ENCODE measurements at regions not wholly inside any gene's neighbourhood (a gene's known extent, or its start where the extent isn't known, plus 50 kb on each side); places are given as distances from the start of the nearest gene placed in this dataset.
"Not testable (repeated sequence)": the region's sequence is repeated elsewhere in the genome, so short reads cannot be mapped to it uniquely, and the experiment has no call there.

- no peaks in the 10 kb centered on the region for H3K36me3 ChIP-seq (ENCODE audit: control insufficient read depth in 4 of 4, insufficient read depth in 4 of 4, low read length in 4 of 4)
- no peak overlapping the region for H3K4me3 ChIP-seq
- DNase-seq (peak in 2 of 3 donors; percentile 3 to 24), ATAC-seq (ENCODE audit: insufficient read depth, low FRiP score) (no peak)
- no peak overlapping the region for H3K27ac ChIP-seq (ENCODE audit: low read depth in 1 of 2, low read length in 1 of 2)
- H3K4me1 ChIP-seq (ENCODE audit: control insufficient read depth in 5 of 5, insufficient read depth in 5 of 5, low read length in 5 of 5) = no peaks in the 10 kb centered on the region
- no peak overlapping the region for H3K9ac ChIP-seq (ENCODE audit: insufficient read depth in 1 of 2, low read length in 2 of 2)
- H3K27me3 ChIP-seq (ENCODE audit: control insufficient read depth in 3 of 3, insufficient read depth in 3 of 3, low read length in 2 of 3) = no peaks in the 10 kb centered on the region
- H3K9me3 ChIP-seq (ENCODE audit: control insufficient read depth in 4 of 4, insufficient read depth in 3 of 4, low read length in 3 of 4) = peaks cover 0 to 4% (median 0%) of the 10 kb centered on the region in 4 donors
- TF ChIP-seq CTCF (IDR thresholded peaks at IDR 0.05; ENCODE audit: control extremely low read depth, extremely low read depth) = no peak
- 13 to 19% methylated on average over 3 of the region's 3 CpGs for WGBS, 2 donors
Observed at GRCh38 chr22:33126881-33127280, 68.7 kb upstream of the SYN3 start.

GRCh38 chr22:33124471-33124870 is 66.3 kb upstream of the SYN3 start:
- no peak for ATAC-seq (ENCODE audit: insufficient read depth, low FRiP score)
- Histone ChIP-seq H3K9ac (ENCODE audit: insufficient read depth in 1 of 2, low read length in 2 of 2) (no peak overlapping the region), H3K27ac (ENCODE audit: low read depth in 1 of 2, low read length in 1 of 2) (no peak overlapping the region), H3K4me3 (no peak overlapping the region), H3K9me3 (ENCODE audit: control insufficient read depth in 4 of 4, insufficient read depth in 3 of 4, low read length in 3 of 4) (peaks cover 0 to 4% (median 0%) of the 10 kb centered on the region in 4 donors), H3K27me3 (ENCODE audit: control insufficient read depth in 3 of 3, insufficient read depth in 3 of 3, low read length in 2 of 3) (no peaks in the 10 kb centered on the region), H3K4me1 (ENCODE audit: control insufficient read depth in 5 of 5, insufficient read depth in 5 of 5, low read length in 5 of 5) (no peaks in the 10 kb centered on the region), H3K36me3 (ENCODE audit: control insufficient read depth in 4 of 4, insufficient read depth in 4 of 4, low read length in 4 of 4) (no peaks in the 10 kb centered on the region)
- DNase-seq = no peak
- no peak for TF ChIP-seq CTCF (IDR thresholded peaks at IDR 0.05; ENCODE audit: control extremely low read depth, extremely low read depth)
- WGBS, 2 donors = 79 to 91% methylated on average over 4 of the region's 4 CpGs

DNA sequence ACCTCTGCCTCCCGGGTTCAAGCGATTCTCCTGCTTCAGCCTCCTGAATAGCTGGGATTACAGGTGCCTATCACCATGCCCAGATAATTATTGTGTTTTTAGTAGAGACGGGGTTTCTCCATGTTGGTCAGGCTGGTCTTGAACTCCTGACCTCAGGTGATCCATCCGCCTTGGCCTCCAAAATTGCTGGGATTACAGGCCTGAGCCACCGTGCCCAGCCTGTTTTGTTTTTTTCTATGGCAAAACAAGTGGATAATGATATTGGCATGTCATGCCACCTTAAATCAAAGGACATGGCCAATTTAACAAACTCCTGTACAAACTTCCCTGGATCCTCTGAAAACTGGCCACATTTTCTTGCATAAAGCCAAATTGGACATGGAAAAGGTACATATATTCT is 64.3 kb upstream of the SYN3 start:
- H3K4me3 ChIP-seq; H3K9me3 ChIP-seq (ENCODE audit: control insufficient read depth in 4 of 4, insufficient read depth in 3 of 4, low read length in 3 of 4); H3K9ac ChIP-seq (ENCODE audit: insufficient read depth in 1 of 2, low read length in 2 of 2); H3K36me3 ChIP-seq (ENCODE audit: control insufficient read depth in 4 of 4, insufficient read depth in 4 of 4, low read length in 4 of 4); DNase-seq; ATAC-seq (ENCODE audit: insufficient read depth, low FRiP score); H3K4me1 ChIP-seq (ENCODE audit: control insufficient read depth in 5 of 5, insufficient read depth in 5 of 5, low read length in 5 of 5); H3K27me3 ChIP-seq (ENCODE audit: control insufficient read depth in 3 of 3, insufficient read depth in 3 of 3, low read length in 2 of 3); H3K27ac ChIP-seq (ENCODE audit: low read depth in 1 of 2, low read length in 1 of 2): not testable (repeated sequence)
- 91 to 94% methylated on average over 5 of the region's 5 CpGs for WGBS, 2 donors

DNA sequence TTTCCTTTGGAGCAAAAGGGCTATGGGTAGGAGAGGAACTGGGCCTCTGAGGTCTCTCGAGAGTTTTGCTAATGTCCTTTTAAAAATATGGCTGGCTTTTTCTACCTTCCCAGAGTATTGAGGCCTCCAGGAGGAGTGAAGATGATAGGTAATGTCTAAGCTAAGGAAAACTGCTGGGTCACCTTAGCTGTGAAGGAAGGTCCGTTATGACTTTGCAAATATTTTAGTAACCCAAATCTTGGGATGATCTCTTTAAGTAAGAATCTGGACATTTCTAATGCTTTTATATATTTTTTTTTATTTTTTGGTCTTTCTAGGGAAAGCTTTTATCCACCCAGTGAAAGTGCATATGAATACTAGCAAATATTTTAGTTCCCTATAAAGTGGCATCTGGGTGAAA is 60.9 kb upstream of the SYN3 start:
- ATAC-seq (ENCODE audit: insufficient read depth, low FRiP score) = no peak
- H3K4me1 ChIP-seq (ENCODE audit: control insufficient read depth in 5 of 5, insufficient read depth in 5 of 5, low read length in 5 of 5) = no peaks in the 10 kb centered on the region
- H3K9me3 ChIP-seq (ENCODE audit: control insufficient read depth in 4 of 4, insufficient read depth in 3 of 4, low read length in 3 of 4) = peaks cover 0 to 4% (median 0%) of the 10 kb centered on the region in 4 donors
- H3K4me3 ChIP-seq = no peak overlapping the region
- H3K9ac ChIP-seq (ENCODE audit: insufficient read depth in 1 of 2, low read length in 2 of 2) = no peak overlapping the region
- no peak for DNase-seq
- no peaks in the 10 kb centered on the region for H3K36me3 ChIP-seq (ENCODE audit: control insufficient read depth in 4 of 4, insufficient read depth in 4 of 4, low read length in 4 of 4)
- WGBS, 2 donors = 88 to 95% methylated on average over 2 of the region's 2 CpGs
- H3K27ac ChIP-seq (ENCODE audit: low read depth in 1 of 2, low read length in 1 of 2) = no peak overlapping the region
- H3K27me3 ChIP-seq (ENCODE audit: control insufficient read depth in 3 of 3, insufficient read depth in 3 of 3, low read length in 2 of 3) = no peaks in the 10 kb centered on the region
- TF ChIP-seq CTCF (IDR thresholded peaks at IDR 0.05; ENCODE audit: control extremely low read depth, extremely low read depth) = no peak
